ENCODE measurements at regions not wholly inside any gene's neighbourhood (a gene's known extent, or its start where the extent isn't known, plus 50 kb on each side); places are given as distances from the start of the nearest gene placed in this dataset.

- H3K4me1 ChIP-seq (ENCODE audit: control insufficient read depth in 1 of 2, low read depth in 2 of 2) = no peaks in the 10 kb centered on the region
- no peaks in the 10 kb centered on the region for H3K36me3 ChIP-seq
- ATAC-seq (ENCODE audit: insufficient number of reproducible peaks, low FRiP score, low read depth) (no peak), DNase-seq (ENCODE audit: low spot score) (no peak)
- H3K27ac ChIP-seq = no peak overlapping the region
- H3K9me3 ChIP-seq = no peaks in the 10 kb centered on the region
- no peak for TF ChIP-seq CTCF (IDR thresholded peaks at IDR 0.05)
- H3K4me3 ChIP-seq = no peak overlapping the region
- H3K27me3 ChIP-seq (replicated peaks; ENCODE audit: insufficient read depth) = no peaks in the 10 kb centered on the region
Measured at GRCh38 chr2:116645155-116645554, 1169.3 kb upstream of the DDX18 start.

DNA sequence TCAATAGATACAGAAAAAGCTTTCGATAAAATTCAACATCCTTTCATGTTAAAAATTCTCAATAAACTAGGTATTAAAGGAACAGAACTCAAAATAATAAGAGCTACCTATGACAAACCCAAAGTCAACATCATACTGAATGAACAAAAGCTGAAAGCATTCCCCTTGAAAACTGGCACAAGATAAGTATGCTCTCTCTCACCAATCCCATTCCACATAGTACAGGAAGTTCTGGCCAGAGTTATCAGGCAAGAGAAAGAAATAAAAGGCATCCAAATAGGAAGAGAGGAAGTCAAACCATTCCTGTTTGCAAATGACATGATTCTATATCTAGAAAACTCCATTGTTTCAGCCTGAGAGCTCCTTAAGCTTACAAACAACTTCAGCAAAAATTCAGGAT lies 1145.8 kb upstream of the DDX18 start:
- no peak for TF ChIP-seq CTCF (IDR thresholded peaks at IDR 0.05)
- Histone ChIP-seq H3K27ac (no peak overlapping the region), H3K36me3 (no peaks in the 10 kb centered on the region), H3K4me1 (ENCODE audit: control insufficient read depth in 1 of 2, low read depth in 2 of 2) (no peaks in the 10 kb centered on the region), H3K27me3 (replicated peaks; ENCODE audit: insufficient read depth) (no peaks in the 10 kb centered on the region), H3K9me3 (no peaks in the 10 kb centered on the region), H3K4me3 (no peak overlapping the region)
- ATAC-seq (ENCODE audit: insufficient number of reproducible peaks, low FRiP score, low read depth) (no peak), DNase-seq (ENCODE audit: low spot score) (no peak)

DNA sequence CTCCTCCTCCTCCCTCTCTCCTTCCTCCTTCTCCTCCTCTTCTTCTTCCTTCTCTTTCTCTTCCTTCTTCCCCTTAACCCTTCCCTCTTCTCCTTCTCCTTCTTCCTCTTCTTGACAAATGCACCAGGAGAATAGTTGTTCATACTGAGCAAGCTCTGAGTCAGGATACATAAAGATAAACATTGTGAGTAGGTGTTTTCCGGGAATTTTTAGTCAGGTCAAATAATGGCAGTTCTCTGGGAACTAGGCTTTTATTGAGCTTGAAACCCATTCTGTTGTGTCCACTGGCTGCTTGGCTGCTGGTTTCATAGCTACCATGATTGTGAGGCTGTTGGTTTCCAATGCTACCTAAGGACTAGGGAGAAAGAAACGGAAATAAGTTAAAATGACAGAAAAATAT lies 1144.7 kb upstream of the DDX18 start:
- Histone ChIP-seq H3K4me1 (ENCODE audit: control insufficient read depth in 1 of 2, low read depth in 2 of 2) (no peaks in the 10 kb centered on the region), H3K27me3 (replicated peaks; ENCODE audit: insufficient read depth) (no peaks in the 10 kb centered on the region), H3K9me3 (no peaks in the 10 kb centered on the region), H3K4me3 (no peak overlapping the region), H3K27ac (no peak overlapping the region), H3K36me3 (no peaks in the 10 kb centered on the region)
- DNase-seq (ENCODE audit: low spot score) (no peak), ATAC-seq (ENCODE audit: insufficient number of reproducible peaks, low FRiP score, low read depth) (no peak)
- TF ChIP-seq CTCF (IDR thresholded peaks at IDR 0.05) = no peak

DNA sequence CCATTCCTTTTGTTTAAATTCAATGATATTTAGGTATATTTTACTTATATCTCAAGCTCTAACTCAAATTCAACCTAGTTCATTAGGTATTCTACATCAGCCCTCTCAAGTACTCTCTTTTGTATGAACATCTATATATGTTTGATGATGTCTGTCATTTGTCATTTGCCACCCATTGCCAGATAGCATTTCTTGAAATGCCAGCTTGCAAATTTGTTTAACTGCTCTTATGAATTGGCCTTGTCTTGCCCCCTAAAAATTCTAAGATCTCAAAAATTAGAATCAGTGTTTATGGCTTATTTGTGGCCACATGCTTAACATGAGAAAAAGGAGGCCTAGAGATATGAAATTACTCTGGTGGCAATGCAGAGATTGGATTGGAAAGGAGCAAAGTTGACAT lies 1140.3 kb upstream of the DDX18 start:
- Histone ChIP-seq H3K9me3 (no peaks in the 10 kb centered on the region), H3K27ac (no peak overlapping the region), H3K27me3 (replicated peaks; ENCODE audit: insufficient read depth) (no peaks in the 10 kb centered on the region), H3K36me3 (no peaks in the 10 kb centered on the region), H3K4me1 (ENCODE audit: control insufficient read depth in 1 of 2, low read depth in 2 of 2) (no peaks in the 10 kb centered on the region), H3K4me3 (no peak overlapping the region)
- DNase-seq (ENCODE audit: low spot score) (no peak), ATAC-seq (ENCODE audit: insufficient number of reproducible peaks, low FRiP score, low read depth) (no peak)
- TF ChIP-seq CTCF (IDR thresholded peaks at IDR 0.05) = no peak

DNA sequence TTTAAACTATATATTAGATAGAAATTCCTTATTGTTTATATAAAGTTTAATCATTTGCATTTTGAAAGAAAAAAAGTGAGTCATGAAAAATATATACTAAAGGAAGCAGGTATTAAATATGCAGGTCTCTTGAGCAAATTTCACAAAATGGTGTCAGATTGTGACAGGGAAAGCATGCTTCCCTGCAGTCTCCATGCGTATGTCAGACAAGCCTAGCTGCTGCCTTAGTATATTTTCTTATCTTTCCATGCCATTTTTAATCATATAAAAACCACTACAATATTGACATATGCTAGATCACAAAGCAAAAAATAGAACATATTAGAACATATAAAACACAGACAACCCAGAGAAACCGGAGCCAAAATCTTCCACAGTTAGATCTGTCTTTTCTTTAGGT lies 1137.7 kb upstream of the DDX18 start:
- TF ChIP-seq CTCF (IDR thresholded peaks at IDR 0.05) = no peak
- no peak overlapping the region for H3K4me3 ChIP-seq
- ATAC-seq (ENCODE audit: insufficient number of reproducible peaks, low FRiP score, low read depth) (no peak), DNase-seq (ENCODE audit: low spot score) (no peak)
- H3K9me3 ChIP-seq = no peaks in the 10 kb centered on the region
- no peaks in the 10 kb centered on the region for H3K4me1 ChIP-seq (ENCODE audit: control insufficient read depth in 1 of 2, low read depth in 2 of 2)
- H3K36me3 ChIP-seq = no peaks in the 10 kb centered on the region
- no peak overlapping the region for H3K27ac ChIP-seq
- no peaks in the 10 kb centered on the region for H3K27me3 ChIP-seq (replicated peaks; ENCODE audit: insufficient read depth)
